Activated CD4-positive, alpha-beta T cell treated with anti-CD3 and anti-CD28 coated beads, Interleukin-2, amount 10 ng/mL, durations not matched to agents 7 days and 5 days (primary cell): ENCODE measurements at regions not wholly inside any gene's neighbourhood (a gene's known extent, or its start where the extent isn't known, plus 50 kb on each side); places are given as distances from the start of the nearest gene placed in this dataset.

Experiments
- CTCF ChIA-PET: fragments of 350-600 bp; sonication (Branson Sonifier 250); formaldehyde crosslinking; loops from one replicate; lab custom pipeline; 2021; ENCODE audit warnings: antibody characterized with exemption; lab: Charles Lee
- POLR2A ChIA-PET: fragments of 350-600 bp; sonication (Branson Sonifier 250); formaldehyde crosslinking; loops from one replicate; lab custom pipeline; 2021; ENCODE audit warnings: antibody characterized with exemption; lab: Charles Lee
- DNase-seq: peaks from one replicate; pipeline ENCODE4 v3.0.0-alpha.2; 2020
- H3K27ac Mint-ChIP-seq: one replicate; pipeline ENCODE4 v1.8.0; 2021; ENCODE audit warnings: mild to moderate bottlenecking, moderate library complexity, mixed read lengths
- H3K27me3 Mint-ChIP-seq: one replicate; pipeline ENCODE4 v1.8.0; 2021; ENCODE audit warnings: mixed read lengths
- H3K36me3 Mint-ChIP-seq: one replicate; pipeline ENCODE4 v1.8.0; 2021; ENCODE audit warnings: low read depth, mixed read lengths
- H3K4me1 Mint-ChIP-seq: one replicate; pipeline ENCODE4 v1.8.0; 2021; ENCODE audit warnings: mixed read lengths
- H3K4me3 Mint-ChIP-seq: one replicate; pipeline ENCODE4 v1.8.0; 2021; ENCODE audit warnings: mild to moderate bottlenecking, moderate library complexity, mixed read lengths
- H3K9me3 Mint-ChIP-seq: one replicate; pipeline ENCODE4 v1.8.0; 2021; ENCODE audit warnings: mixed read lengths

DNA sequence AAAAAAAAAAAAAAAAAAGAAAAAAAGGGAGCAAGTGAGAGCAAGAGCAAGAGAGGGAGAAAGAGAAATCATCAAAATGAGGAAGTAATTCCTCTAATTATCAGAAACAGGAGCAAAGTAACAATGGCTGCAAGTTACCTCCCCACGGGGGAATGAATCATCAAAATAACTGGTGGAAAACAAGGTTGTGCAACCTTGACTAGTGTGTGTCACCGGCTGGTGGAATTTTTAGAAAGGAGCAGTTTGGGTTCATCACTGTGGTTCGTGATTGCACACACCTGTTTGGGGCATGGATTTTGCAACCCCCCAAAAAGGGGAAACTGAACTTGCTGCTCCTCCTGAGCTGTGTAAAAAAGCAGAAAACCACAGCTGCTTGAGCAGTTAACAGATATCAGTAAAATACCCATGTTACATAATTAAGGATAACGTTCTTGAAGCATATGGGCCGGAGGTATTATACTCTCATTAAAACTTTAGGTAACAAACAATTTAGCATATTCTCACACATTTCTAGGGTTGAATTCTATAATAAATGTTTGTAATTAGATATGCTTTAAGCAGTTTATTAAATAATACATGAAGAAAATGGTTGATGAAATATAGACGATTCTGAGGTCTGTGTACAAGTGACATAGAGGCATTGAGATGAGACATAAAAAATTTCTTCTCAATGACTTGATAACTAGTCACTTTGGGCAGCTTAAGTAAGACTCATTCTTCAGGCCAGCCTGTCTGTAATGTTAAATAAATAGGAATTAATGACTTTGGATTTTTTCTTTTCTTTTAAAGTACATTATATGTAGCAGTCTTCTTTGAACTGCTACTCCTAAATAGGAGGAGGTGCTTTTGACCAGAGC is 184.2 kb upstream of the ZEB2 start:
- no peaks in the 10 kb centered on the region for H3K4me1 Mint-ChIP-seq
- H3K27ac Mint-ChIP-seq, result no peak overlapping the region
- no peak overlapping the region for H3K4me3 Mint-ChIP-seq
- no peak for DNase-seq
- peaks cover 7% of the 10 kb centered on the region for H3K27me3 Mint-ChIP-seq
- no peaks in the 10 kb centered on the region for H3K36me3 Mint-ChIP-seq
- H3K9me3 Mint-ChIP-seq, result no peaks in the 10 kb centered on the region
- ChIA-PET CTCF (no interaction called here), POLR2A (no interaction called here)

DNA sequence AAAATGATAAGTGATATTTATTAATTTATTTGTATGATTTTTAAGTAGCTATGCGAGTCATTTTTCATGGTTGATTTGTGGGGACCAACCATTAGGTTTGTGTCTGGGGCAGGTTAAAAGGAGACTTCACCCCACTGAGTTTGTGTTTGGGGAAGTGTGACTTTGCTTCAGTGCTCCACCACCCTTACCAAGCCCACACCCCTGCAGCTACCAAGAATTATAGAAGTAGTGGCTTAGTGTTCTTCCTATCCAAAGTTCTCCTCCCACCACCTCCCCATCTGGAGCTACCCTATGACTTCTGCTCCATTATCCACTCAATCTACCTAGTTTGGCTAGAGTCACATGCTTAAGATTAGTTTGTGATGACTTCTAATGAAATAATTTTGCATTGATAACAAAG is 182.1 kb upstream of the ZEB2 start:
- DNase-seq, result no peak
- ChIA-PET CTCF (no interaction called here), POLR2A (interaction anchor here (0.6 kb wide), 1 partner anchor 64 kb away, joined by 5 read pairs; no protein-coding TSS in a partner anchor)
- Mint-ChIP-seq H3K36me3 (no peaks in the 10 kb centered on the region), H3K4me3 (no peak overlapping the region), H3K4me1 (no peaks in the 10 kb centered on the region), H3K9me3 (peaks cover 1% of the 10 kb centered on the region), H3K27me3 (peaks cover 7% of the 10 kb centered on the region), H3K27ac (no peak overlapping the region)

GRCh38 chr2:144701259-144701658 is 181.3 kb upstream of the ZEB2 start:
- Mint-ChIP-seq H3K9me3 (peaks cover 2% of the 10 kb centered on the region), H3K4me3 (no peak overlapping the region), H3K27me3 (peaks cover 5% of the 10 kb centered on the region), H3K4me1 (no peaks in the 10 kb centered on the region), H3K27ac (no peak overlapping the region), H3K36me3 (no peaks in the 10 kb centered on the region)
- DNase-seq, result no peak
- CTCF ChIA-PET, result no interaction called here
- POLR2A ChIA-PET, result no interaction called here

- DNase-seq, result no peak
- Mint-ChIP-seq H3K27ac (no peak overlapping the region), H3K27me3 (peaks cover 5% of the 10 kb centered on the region), H3K36me3 (no peaks in the 10 kb centered on the region), H3K9me3 (peaks cover 2% of the 10 kb centered on the region), H3K4me1 (no peaks in the 10 kb centered on the region), H3K4me3 (no peak overlapping the region)
- ChIA-PET POLR2A (no interaction called here), CTCF (no interaction called here)
Observed at GRCh38 chr2:144698156-144698555, 178.2 kb upstream of the ZEB2 start.

DNA sequence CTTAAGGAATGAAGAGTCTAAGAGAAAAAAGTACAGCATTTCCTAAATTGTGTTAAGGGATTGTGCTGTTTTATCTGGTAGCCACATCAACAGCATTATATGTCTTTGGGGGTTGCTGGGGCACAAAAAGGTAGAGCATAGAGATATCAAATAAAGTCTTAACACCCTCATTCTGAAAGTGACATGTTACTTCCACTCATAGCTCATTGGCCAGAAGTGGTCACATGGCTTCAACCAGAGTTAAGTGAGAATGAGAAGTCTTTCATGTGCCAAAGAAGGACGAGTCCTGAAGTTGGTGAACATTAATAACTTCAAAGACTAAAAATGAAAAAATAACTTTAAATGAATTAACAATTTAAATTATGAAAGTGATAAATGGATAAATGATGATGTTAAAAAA is 175.7 kb upstream of the ZEB2 start:
- no peaks in the 10 kb centered on the region for H3K4me1 Mint-ChIP-seq
- no peaks in the 10 kb centered on the region for H3K36me3 Mint-ChIP-seq
- no peak overlapping the region for H3K4me3 Mint-ChIP-seq
- peaks cover 5% of the 10 kb centered on the region for H3K27me3 Mint-ChIP-seq
- CTCF ChIA-PET, result no interaction called here
- POLR2A ChIA-PET, result no interaction called here
- H3K9me3 Mint-ChIP-seq, result peaks cover 2% of the 10 kb centered on the region
- H3K27ac Mint-ChIP-seq, result no peak overlapping the region
- no peak for DNase-seq

GRCh38 chr2:144694456-144694855 is 174.5 kb upstream of the ZEB2 start:
- Mint-ChIP-seq H3K9me3 (peaks cover 2% of the 10 kb centered on the region), H3K4me3 (no peak overlapping the region), H3K27ac (no peak overlapping the region), H3K36me3 (no peaks in the 10 kb centered on the region), H3K27me3 (peaks cover 4% of the 10 kb centered on the region), H3K4me1 (no peaks in the 10 kb centered on the region)
- DNase-seq, result no peak
- CTCF ChIA-PET, result no interaction called here
- POLR2A ChIA-PET, result no interaction called here

GRCh38 chr2:144693179-144693578 is 173.3 kb upstream of the ZEB2 start:
- Mint-ChIP-seq H3K4me3 (no peak overlapping the region), H3K27me3 (peaks cover 4% of the 10 kb centered on the region), H3K36me3 (no peaks in the 10 kb centered on the region), H3K27ac (no peak overlapping the region), H3K9me3 (peaks cover 2% of the 10 kb centered on the region), H3K4me1 (no peaks in the 10 kb centered on the region)
- CTCF ChIA-PET, result no interaction called here
- POLR2A ChIA-PET, result no interaction called here
- no peak for DNase-seq

DNA sequence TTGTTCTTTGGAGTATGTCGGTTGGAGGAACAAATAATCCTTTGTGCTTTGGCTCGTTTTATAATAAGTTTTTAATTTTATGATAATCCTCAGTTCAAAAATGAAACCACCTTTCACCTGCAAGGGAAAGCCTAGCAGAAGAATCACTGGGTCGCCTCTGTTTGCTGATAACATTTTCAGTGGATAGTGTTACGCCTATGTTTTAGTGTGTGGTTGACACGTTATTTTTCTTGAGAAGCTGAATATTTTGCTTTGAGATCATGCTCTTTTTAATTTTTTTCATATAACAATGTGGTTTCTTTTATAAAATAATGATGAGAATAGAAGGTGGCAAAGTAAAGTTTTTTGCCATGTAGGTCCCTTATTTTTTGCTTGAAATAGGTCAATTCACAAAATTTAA is 172.7 kb upstream of the ZEB2 start:
- H3K36me3 Mint-ChIP-seq, result no peaks in the 10 kb centered on the region
- H3K4me1 Mint-ChIP-seq, result no peaks in the 10 kb centered on the region
- DNase-seq, result no peak
- POLR2A ChIA-PET, result no interaction called here
- no peak overlapping the region for H3K27ac Mint-ChIP-seq
- no peak overlapping the region for H3K4me3 Mint-ChIP-seq
- peaks cover 2% of the 10 kb centered on the region for H3K9me3 Mint-ChIP-seq
- H3K27me3 Mint-ChIP-seq, result peaks cover 4% of the 10 kb centered on the region
- CTCF ChIA-PET, result no interaction called here

GRCh38 chr2:144690771-144691170 is 170.9 kb upstream of the ZEB2 start:
- Mint-ChIP-seq H3K9me3 (no peaks in the 10 kb centered on the region), H3K27ac (no peak overlapping the region), H3K4me1 (no peaks in the 10 kb centered on the region), H3K27me3 (peaks cover 6% of the 10 kb centered on the region), H3K4me3 (no peak overlapping the region), H3K36me3 (no peaks in the 10 kb centered on the region)
- ChIA-PET CTCF (no interaction called here), POLR2A (no interaction called here)
- DNase-seq, result no peak

- Mint-ChIP-seq H3K4me1 (no peaks in the 10 kb centered on the region), H3K36me3 (no peaks in the 10 kb centered on the region), H3K27ac (no peak overlapping the region), H3K4me3 (no peak overlapping the region), H3K27me3 (peaks cover 6% of the 10 kb centered on the region), H3K9me3 (no peaks in the 10 kb centered on the region)
- no peak for DNase-seq
- ChIA-PET CTCF (no interaction called here), POLR2A (no interaction called here)
Observed at GRCh38 chr2:144686518-144687215, 166.7 kb upstream of the ZEB2 start.

DNA sequence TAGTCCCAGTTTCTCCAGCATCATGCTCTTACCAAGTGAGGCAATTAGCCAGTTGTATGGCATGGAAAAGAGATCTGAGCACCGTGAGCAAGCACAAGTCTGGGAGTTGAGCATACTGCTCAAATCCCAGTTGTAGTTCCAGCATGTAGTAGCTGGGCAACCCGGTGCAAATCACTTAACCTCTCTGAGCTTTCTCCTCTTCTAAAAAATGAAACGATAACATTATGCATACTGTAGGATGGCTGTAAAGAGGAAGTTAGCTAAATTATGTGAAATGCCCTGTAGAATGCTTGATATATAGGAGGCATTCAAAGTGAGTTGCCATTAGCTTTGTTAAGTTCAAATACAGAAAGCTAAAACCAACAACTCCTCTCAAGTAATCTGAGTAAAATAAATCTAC is 164.0 kb upstream of the ZEB2 start:
- H3K27me3 Mint-ChIP-seq, result peaks cover 6% of the 10 kb centered on the region
- H3K27ac Mint-ChIP-seq, result no peak overlapping the region
- no peaks in the 10 kb centered on the region for H3K9me3 Mint-ChIP-seq
- H3K4me1 Mint-ChIP-seq, result no peaks in the 10 kb centered on the region
- CTCF ChIA-PET, result no interaction called here
- H3K4me3 Mint-ChIP-seq, result no peak overlapping the region
- H3K36me3 Mint-ChIP-seq, result no peaks in the 10 kb centered on the region
- no peak for DNase-seq
- POLR2A ChIA-PET, result no interaction called here

DNA sequence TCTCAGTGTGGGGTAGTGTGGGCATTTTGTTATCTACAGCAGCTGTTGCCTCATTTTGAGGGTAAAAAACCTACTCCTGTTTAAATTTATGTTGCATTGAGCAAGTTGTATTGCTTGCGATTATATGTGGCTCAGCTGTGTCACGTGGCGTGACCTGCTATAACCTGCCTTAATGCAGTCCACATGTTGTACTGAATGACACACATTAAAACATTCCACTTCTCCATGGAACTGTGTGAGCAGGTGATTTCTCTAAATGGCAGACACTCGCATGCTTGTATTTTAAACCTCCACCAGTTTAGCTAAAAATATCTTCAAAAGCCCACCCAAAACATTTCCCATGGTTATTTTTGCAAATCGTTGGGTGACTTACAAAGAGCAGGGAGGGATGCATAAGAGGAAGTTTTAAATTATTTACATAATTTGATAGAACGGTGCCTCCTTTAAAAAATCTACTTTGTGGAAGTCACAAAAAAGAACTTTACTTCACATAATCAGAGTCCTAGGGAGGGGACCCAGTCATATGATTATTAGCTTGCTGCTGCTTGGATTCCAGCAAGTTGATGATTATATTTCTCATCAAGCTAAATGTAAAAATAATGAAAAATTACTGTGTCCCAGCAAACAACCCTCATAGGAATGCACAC is 163.3 kb upstream of the ZEB2 start:
- ChIA-PET CTCF (no interaction called here), POLR2A (no interaction called here)
- Mint-ChIP-seq H3K36me3 (no peaks in the 10 kb centered on the region), H3K9me3 (no peaks in the 10 kb centered on the region), H3K4me3 (no peak overlapping the region), H3K4me1 (no peaks in the 10 kb centered on the region), H3K27me3 (peaks cover 6% of the 10 kb centered on the region), H3K27ac (no peak overlapping the region)
- no peak for DNase-seq

- DNase-seq, result no peak
- ChIA-PET CTCF (no interaction called here), POLR2A (no interaction called here)
- no peaks in the 10 kb centered on the region for H3K9me3 Mint-ChIP-seq
- no peaks in the 10 kb centered on the region for H3K4me1 Mint-ChIP-seq
- H3K36me3 Mint-ChIP-seq, result no peaks in the 10 kb centered on the region
- no peak overlapping the region for H3K27ac Mint-ChIP-seq
- peaks cover 4% of the 10 kb centered on the region for H3K27me3 Mint-ChIP-seq
- no peak overlapping the region for H3K4me3 Mint-ChIP-seq
Observed at GRCh38 chr2:144682248-144682647, 162.3 kb upstream of the ZEB2 start.
